ENCODE measurements at regions not wholly inside any gene's neighbourhood (a gene's known extent, or its start where the extent isn't known, plus 50 kb on each side); places are given as distances from the start of the nearest gene placed in this dataset.

GRCh38 chr10:107436568-107436967, 272.1 kb upstream of the SORCS1 start:
- TF ChIP-seq POLR2A (IDR thresholded peaks at IDR 0.05) (no peak), CTCF (IDR thresholded peaks at IDR 0.05) (no peak), EP300 (IDR thresholded peaks at IDR 0.05) (no peak)

All from ovary (tissue), 3 donors.